UCSD-AML1 (cell line): ENCODE measurements at regions not wholly inside any gene's neighbourhood (a gene's known extent, or its start where the extent isn't known, plus 50 kb on each side); places are given as distances from the start of the nearest gene placed in this dataset.
"Not testable (repeated sequence)": the region's sequence is repeated elsewhere in the genome, so short reads cannot be mapped to it uniquely, and the experiment has no call there.

Source experiments
- DNase-seq: peaks from one replicate; lab custom pipeline; 2025; ENCODE audit not compliant: unreplicated experiment; lab: John Stamatoyannopoulos, UW

DNA sequence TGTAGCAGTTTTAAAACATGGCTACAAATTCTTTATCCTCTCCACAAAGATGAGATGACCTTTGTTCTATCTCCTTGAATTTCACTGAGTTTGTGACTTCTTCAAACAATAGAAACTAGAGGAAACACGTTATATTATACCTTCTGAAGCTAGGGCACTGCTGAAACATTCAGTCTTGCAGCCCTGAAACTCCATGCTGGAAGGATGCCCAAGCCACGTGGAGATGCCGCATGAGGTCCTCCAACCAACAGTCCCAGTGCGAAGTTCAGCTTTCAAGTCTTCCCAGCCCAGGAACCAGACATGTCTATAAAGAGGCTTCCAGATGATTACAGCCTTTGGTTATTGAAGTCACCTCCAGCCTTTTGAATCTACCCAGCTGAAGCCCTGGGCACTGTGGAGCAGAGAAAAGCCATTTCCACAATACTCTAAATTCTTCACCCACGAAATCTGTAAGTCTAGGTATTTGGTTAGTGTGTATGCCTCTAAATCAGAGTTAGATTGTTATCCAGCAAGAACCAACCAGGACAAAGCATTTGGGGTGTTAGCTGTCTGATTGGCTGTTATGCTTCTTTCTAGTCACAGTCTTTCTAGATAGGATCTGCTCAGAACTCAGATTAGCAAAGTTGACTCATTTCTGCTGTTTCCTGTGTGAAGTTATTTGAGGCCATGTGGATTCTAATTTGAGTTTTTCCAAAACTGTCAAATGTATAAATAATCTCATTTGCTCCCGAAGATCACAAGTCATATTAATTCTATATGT, 186.5 kb upstream of the TMEM72 start:
- DNase-seq = no peak

DNA sequence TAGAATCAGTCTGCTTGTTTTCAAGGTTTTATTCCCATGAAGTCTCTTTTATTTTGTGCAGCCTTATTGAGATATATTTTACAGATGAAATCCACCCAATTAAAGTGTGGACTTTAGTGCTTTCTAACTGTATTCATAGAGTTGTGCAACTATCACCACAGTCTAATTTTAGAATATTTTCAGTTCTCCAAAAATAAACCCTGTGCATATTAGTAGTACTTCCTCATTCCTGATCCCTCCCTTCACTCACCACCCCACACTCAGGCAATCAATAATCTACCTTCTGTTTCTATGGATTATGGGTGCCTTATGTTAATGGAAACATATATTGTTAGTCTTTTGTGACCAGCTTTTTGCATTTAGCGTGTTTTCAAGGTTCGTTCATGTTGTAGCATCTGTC, 185.7 kb upstream of the TMEM72 start:
- no peak for DNase-seq

DNA sequence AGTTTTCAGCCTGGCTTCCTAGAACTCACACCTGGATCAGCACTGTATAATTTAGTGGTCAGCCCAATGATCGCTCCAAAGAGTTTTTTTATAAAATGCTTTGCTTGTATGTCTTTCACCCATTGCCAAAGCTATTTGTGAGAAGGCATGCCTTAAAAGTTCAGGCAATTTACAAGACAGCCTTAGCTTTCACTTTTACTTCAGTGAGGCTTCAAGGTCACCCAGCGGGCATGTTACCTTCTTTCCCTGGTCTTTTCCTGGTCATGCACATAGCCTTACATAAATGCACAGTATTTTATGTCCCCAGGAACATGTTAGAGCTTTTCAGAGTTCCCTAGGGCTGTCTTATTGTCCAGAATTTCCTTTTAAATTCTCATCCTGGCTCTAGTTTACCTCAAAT, 179.9 kb upstream of the TMEM72 start:
- no peak for DNase-seq

DNA sequence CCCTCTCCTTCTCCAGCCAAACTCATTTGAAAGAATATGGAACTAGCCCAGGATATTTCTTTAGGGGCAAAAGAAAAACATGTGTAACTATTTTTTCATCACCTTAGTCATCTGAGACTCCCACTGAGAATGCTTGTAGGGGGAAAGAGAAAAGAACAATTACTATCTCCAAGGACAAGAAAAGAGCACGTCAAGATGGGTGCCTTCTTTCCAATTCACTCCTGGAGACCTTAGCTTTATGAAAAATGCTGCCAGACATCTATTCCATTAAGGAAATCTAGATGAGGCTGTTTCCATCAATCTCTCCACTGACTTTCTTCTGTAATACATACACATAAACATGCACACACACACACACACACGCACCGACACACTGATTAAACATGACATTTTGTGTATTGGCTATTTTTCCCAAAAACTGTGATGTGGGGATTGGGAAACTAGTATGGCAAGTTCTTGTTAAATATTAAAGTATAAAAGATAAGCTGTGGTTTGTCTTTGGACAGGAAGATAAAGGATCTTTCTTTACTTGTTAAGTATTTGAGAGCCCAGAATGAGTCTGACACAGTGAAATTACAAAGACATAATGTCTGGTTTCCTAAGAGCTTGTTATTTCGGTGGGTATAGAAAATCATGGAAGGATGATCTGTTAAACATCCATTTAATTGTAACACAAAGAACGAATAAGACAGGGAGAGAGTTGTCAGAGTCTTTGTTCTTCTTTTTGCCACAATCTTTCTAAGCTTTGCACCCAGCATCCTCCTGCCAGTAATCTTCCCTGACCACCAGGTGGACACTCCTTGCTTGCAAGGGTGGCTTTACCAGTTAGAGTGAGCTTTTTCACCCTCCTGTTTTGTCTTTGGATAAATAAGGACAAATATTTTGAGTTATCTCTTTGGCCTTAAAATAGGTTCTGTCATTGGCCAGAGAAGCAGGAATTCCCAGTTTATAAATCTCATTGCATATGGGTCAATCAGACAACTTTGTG, 177.3 kb upstream of the TMEM72 start:
- no peak for DNase-seq

DNA sequence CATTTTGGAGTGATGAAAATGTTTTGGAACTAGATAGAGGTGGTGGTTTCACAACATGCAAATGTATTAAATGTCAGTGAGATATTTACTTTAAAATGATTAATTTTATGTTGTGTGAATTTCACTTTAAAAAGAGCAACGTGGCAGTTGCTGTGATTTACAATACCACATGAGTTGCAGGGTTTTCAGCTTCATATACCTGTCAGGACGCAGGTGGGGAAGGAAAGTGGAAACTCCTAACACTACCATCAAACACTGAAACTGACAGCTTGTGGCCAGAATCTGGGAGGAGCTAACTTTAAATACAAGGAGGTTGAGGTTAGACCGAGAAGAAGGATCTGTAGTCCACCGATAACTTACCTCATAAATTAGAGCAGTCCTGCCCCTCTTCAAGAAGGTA, 168.9 kb upstream of the TMEM72 start:
- DNase-seq = no peak

DNA sequence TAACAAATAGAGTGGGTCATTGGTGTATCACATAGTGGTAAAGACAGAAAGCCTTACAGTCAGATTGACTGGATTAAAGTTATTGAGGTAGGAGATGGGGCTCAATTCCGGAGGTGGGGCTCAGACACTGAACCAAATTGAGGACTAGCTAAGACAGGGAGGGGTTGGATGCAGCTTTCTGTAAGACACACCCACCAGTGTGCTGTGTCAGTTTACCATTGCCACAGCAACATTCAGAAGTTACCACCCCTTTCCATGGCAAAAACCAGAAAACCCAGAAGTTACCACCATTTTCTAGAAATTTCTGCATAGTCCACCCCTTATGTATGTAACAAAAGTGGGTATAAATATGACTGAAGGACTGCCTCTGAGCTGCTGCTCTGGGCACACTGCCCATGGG, 167.6 kb upstream of the TMEM72 start:
- no peak for DNase-seq

DNA sequence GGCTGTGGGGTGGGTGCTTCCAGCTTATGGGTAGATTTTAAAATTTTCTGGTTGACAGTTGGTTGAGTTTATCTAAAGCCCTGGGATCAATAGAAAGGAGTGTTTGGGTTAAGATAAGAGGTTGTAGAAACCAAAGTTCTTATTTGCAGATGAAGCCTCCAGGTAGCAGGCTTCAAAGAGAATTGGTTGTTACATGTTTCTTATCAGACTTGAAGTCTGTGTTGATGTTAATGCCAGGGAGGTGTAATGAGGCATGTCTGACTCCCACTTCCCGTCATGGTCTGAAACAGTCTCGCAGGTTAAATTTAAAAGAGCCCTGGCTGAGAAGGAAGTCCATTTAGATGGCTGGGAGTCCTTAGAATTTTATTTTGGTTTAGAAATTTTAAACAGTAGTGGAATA, 165.2 kb upstream of the TMEM72 start:
- no peak for DNase-seq

DNA sequence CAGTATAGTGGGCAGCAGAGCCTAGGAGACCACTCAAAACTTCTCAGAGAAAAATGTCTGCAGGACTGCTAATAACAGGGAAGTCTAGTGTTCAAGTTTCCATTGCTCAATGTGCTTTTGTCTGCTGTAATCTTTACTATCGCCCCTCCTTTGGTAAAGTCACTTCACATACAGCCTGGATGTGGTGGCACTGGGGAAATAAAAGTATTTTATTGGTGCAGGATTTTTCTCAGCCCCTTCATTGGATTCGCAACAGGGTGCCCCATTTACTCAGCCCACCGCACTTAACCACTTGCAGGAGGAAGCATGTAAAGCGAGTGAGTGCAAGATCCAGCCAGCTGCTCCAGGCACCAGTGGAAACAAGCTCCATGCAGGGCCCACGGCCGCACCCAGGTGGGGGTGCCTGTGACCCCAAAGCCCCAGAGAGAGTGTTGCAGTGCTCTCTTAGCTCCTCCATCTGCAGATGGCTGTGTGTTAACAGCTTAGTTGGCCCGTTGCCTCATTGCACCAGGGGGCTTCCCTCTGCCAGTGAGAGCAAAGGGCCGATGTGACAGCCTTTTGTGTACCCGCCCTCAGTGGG, 163.5 kb upstream of the TMEM72 start:
- DNase-seq = no peak

DNA sequence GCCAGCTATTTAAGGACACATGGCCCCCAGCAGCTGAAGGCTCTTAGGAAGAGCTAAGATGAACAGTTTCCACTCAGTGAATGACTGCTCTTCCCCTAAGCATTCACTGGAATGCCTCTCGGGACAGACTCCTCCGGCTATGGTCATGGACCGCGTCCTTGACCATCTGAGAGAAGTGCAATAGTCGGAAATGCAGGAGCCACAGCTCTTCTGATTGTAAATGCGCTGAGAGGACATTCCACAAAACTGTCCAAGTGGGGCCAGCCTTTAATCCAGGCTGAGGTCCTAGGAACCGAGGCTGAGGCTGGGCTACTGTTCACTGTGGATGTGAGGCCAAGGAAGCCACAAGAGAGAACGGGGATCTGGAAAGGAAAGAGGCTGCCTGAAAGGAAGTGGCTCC, 162.0 kb upstream of the TMEM72 start:
- no peak for DNase-seq

DNA sequence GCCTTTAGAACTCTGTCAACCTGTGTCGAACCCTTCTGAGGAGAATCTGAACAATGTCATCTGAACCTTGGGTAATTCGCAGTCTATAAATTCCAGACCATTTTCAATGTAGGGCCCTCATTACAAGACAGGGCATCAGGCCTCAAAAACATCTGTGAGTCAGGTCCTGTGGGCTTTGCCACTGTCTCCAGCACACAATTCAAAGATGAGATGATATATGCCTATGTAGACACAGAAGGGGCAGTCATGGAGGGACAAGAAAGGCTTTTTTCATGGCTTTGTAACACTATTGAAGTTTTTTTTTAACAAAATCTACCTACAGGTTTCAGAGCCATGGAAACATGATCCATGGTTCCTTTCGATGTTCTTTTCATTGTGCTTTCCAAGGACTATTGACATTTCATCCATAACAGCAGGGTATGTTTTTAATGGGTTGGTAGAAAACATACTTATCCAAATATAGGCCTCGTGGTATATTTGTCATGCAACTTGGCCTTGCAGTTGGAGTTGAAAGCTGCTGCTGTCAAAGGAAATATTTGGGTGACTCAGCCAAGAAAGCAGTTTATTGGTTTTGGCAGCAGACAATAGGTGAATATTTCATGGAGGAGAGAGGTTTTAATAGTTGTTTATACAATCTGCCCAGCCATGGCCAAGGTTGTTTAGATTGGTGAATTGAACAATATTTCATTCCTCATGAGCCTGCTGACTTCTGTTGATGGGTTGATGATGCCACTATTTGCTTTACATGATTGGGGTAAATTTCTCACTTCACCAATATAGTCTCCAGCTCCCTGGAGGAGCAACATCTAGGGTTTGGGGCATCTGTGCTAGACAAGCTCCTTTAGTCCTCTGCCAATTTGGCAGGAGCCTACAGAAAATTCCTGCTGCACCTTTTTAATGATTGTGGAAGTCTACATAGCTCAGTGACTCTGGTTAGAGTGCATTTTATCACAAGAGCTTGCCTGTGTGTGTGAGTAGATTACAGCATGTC, 158.4 kb upstream of the TMEM72 start:
- no peak for DNase-seq

DNA sequence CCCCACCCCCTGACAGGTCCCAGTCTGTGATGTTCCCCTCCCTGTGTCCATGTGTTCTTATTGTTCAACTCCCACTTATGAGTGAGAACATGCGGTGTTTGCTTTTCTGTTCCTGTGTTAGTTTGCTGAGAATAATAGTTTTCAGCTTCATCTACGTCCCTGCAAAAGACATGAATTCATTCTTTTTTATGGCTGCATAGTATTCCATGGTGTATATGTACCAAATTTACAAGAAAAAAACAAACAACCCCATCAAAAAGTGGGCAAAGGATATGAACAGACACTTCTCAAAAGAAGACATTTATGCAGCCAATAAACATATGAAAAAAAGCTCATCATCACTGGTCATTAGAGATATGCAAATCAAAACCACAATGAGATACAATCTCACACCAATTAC, 156.8 kb upstream of the TMEM72 start:
- not testable (repeated sequence) for DNase-seq

DNA sequence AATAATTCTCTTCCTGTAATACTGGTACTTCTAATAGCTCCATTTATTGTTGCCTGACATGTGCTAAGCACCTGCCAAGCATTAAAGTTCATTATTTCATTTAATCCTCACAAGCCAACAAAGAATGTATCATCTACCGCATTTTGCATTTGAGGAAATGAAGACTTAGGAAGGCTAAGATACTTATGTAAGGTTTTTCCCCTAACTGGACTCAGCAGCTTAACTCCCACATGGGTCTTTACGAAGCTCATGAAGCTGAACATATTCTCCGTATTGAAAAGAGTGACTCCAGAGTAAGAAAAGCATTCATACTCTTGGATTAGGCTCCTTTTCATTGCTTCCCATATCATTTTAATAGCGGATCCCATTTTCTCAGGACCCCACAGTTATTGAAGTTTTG, 155.7 kb upstream of the TMEM72 start:
- no peak for DNase-seq

DNA sequence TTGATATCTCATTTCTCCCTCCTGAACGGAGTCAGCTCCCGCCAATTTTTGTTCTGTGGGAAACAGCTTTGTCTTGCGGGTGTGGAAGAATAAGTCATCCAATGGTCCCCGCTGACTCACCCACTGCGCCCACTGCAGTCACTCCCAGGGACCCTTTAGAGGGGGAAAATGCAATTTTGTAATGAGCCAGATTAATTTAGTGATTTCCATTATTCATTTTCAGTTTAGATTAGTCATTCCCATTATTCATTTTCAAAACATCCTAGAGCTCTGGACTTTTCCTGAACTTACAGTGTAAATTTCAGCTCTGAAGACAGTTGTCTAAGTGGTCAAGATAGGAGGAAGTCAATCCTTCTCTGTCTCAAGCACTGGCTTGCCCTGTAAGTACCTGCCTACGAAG, 154.9 kb upstream of the TMEM72 start:
- no peak for DNase-seq

DNA sequence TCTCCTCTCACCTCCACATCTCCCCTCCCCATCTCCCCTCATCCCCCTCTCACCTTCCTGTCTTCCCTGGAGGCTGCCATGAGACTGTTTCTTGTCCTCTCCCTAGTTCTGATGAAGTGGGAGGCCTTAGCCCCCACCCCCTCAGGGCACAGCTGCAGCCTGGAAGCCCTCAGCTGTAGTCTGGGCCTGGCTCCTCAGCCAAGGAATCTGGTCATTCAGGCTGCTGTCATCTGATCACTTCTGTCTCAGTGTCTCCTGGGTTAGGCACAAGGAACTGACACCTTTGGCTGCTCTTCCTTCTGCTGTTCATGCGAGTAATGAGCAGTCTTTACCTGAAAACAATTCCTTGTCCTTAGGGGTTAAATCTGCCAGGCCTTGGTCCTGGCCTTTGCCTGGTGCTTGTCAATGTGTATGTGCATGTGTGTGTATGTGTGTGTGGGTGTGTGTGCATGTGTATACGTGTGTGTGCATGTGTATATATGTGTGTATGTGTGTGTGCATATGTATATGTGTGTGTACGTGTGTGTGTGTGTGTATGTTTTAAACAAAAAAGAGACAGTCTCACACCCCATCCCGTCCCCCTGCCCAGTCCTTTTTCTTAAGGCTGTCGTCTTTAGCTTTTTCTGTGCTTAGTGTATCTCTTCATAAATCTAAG, 153.5 kb upstream of the TMEM72 start:
- no peak for DNase-seq

DNA sequence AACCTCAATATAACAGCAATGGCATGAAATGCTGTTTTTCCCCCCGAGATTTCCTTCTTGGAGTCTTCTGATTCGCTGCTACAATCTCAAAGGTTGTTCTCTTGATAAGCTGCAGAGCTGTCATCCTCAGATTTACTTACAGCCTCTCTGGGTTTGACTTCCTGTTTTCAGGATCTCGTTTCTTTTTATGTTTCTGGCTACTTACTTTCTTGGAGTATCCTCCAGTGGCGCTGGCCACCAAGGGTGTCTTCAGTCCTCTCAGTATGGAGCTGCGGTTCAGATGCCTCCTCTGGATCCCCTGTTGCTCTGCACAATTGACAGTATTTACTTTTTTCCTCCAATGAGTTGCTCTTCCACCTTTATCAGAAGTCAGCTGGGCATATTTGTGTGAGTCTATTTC, 152.0 kb upstream of the TMEM72 start:
- no peak for DNase-seq

DNA sequence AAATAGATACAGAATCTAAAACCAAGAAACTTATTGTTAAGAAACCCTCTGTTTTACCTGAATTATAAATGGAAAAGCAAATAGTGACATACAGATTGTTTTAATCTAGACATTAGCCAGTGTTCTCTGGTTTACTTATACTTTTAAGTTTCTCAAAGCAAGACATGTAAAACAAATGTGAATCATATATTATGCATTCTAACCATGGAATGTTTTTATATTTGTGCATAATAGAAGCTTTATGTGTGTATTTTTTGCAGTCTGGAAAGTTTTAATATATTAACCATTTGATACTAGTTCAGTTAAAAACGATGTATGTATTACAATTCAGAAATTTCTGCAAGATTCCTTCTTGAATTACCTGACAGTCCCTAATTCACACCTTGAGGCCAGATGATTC, 150.6 kb upstream of the TMEM72 start:
- no peak for DNase-seq

DNA sequence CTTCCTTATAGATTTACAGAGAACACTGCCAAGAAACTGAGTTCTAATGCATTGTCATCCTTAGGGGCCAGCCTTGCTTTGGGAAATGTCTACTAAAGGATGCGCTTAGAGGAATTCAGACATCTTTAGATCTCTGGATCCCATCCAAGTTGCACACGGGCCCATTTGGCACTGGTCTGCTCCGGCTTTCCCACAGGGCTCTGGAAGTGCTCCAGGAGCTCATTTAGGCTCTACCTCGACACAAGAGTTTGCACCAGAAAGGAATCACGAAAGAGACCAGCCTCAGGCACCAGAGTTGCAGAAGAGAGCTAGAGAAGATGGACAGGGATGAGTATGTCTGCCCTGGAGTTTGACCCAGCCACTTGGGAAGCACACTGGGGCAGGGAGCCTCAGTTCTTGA, 150.1 kb upstream of the TMEM72 start:
- no peak for DNase-seq

DNA sequence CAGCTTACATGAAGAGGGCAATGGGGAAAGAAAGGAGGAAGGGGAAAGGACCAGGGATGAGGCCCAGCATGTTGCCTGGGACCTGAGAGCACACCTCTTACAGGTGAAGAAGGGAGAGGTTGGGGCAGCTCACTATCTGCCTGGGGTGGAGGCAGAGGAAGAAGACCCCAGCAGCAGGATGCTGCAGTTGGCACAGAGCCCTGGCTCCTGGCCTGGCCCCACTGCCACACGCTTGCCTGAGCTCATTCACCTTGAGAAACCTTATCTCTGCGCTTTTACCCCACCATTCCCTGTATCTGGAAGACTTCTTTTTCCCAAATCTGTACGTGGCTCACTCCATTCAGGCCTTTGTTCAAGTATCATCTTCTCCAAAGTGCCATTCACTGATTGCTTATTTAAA, 147.8 kb upstream of the TMEM72 start:
- DNase-seq = no peak

DNA sequence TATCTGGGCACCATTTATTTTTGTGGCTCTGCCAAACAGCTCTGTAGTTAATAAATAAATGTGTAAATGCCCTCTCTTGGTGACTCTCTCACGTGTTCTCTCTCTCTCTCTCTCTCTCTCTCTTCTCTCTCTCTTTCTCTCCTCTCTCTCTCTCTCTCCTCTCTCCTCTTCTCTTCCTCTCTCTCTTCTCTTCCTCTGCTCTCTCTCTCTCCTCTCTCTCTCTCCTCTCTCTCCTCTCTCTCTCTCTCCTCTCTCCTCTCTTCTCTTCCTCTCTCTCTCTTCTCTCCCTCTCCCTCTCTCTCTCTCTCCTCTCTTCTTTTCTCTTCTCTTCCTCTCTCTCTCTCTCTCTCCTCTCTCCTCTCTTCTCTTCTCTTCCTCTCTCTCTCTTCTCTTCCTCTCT, 145.8 kb upstream of the TMEM72 start:
- no peak for DNase-seq

DNA sequence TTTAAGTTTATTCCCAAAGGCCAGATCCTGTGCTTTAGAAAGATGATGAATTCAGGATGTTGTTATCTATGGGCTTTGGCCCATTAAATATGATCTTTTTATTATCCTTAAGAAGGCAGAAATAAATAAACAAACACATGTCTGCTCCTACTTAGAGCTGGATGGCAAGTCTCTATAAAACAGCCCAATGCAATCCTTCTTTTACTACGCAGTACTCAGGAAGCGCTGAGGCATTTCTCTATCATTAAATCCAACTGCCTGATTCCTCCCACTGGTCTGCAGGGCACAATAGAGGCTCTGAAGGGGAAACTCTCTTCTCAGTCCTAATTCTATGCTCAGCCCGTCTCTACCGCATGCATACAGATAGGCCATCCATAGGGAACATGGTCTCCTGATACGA, 144.5 kb upstream of the TMEM72 start:
- no peak for DNase-seq
